GM23338 (cell line): ENCODE measurements at regions not wholly inside any gene's neighbourhood (a gene's known extent, or its start where the extent isn't known, plus 50 kb on each side); places are given as distances from the start of the nearest gene placed in this dataset.

ENCODE experiments used
- ATAC-seq: fragments of 200-7000 bp; cut with Tn5 transposase; 3 replicates; pipeline ENCODE4 v1.9.1; 2020
- DNase-seq: peaks from one replicate; pipeline ENCODE4 v3.0.0-alpha.2; 2015; ENCODE audit warnings: low spot score
- H2AFZ ChIP-seq: fragments of 200-600 bp; sonication (generic); 2 replicates; pipeline ENCODE4 v1.8.0; 2016; ENCODE audit warnings: antibody characterized with exemption, mild to moderate bottlenecking, moderate library complexity
- H3F3A ChIP-seq: fragments of 200-600 bp; sonication (generic); replicated peaks from 2 replicates; pipeline ENCODE4 v1.8.0; 2017; ENCODE audit warnings: antibody characterized with exemption, mixed run types, low read depth
- H3K27ac ChIP-seq: fragments of 200-600 bp; sonication (generic); 2 replicates; pipeline ENCODE4 v1.6.1; 2016; ENCODE audit warnings: low read depth
- H3K27me3 ChIP-seq: fragments of 200-600 bp; sonication (generic); 2 replicates; pipeline ENCODE4 v1.8.0; 2016; ENCODE audit warnings: mild to moderate bottlenecking, mixed run types, moderate library complexity; ENCODE audit not compliant: insufficient read depth
- H3K36me3 ChIP-seq: fragments of 200-600 bp; sonication (generic); 2 replicates; pipeline ENCODE4 v1.8.0; 2016; ENCODE audit warnings: mild to moderate bottlenecking; ENCODE audit not compliant: insufficient read depth
- H3K4me1 ChIP-seq: fragments of 200-600 bp; sonication (generic); 2 replicates; pipeline ENCODE4 v1.8.0; 2016; ENCODE audit warnings: mild to moderate bottlenecking, moderate library complexity; ENCODE audit not compliant: insufficient read depth
- H3K4me2 ChIP-seq: fragments of 200-600 bp; sonication (generic); 2 replicates; pipeline ENCODE4 v1.7.1; 2017; ENCODE audit warnings: mixed run types
- H3K4me3 ChIP-seq: fragments of 200-600 bp; sonication (generic); 2 replicates; pipeline ENCODE4 v1.6.1; 2016; ENCODE audit warnings: mixed run types
- H3K79me2 ChIP-seq: fragments of 200-600 bp; sonication (generic); replicated peaks from 2 replicates; pipeline ENCODE4 v1.8.0; 2017; ENCODE audit warnings: mild to moderate bottlenecking; ENCODE audit not compliant: insufficient read depth
- H3K9me2 ChIP-seq: fragments of 200-600 bp; sonication (generic); 2 replicates; pipeline ENCODE4 v1.8.0; 2017; ENCODE audit not compliant: insufficient read depth
- H4K20me1 ChIP-seq: fragments of 200-600 bp; sonication (generic); replicated peaks from 2 replicates; pipeline ENCODE4 v1.8.0; 2017; ENCODE audit warnings: mild to moderate bottlenecking; ENCODE audit not compliant: insufficient read depth
- H3K27ac Mint-ChIP-seq: 2 replicates; pipeline ENCODE4 v1.8.0; 2020; ENCODE audit warnings: inconsistent platforms, mild to moderate bottlenecking, moderate library complexity, mixed read lengths
- H3K27me3 Mint-ChIP-seq: 3 replicates; pipeline ENCODE4 v1.8.0; 2022; ENCODE audit warnings: low read depth, mild to moderate bottlenecking, moderate library complexity, mixed read lengths, inconsistent platforms; ENCODE audit not compliant: insufficient read depth, poor library complexity
- H3K36me3 Mint-ChIP-seq: 3 replicates; pipeline ENCODE4 v1.8.0; 2021; ENCODE audit warnings: low read depth, mild to moderate bottlenecking, inconsistent platforms, moderate library complexity, mixed read lengths
- H3K4me1 Mint-ChIP-seq: 3 replicates; pipeline ENCODE4 v1.8.0; 2020; ENCODE audit warnings: mild to moderate bottlenecking, inconsistent platforms, mixed read lengths
- H3K4me3 Mint-ChIP-seq: 3 replicates; pipeline ENCODE4 v1.8.0; 2021; ENCODE audit warnings: moderate library complexity, mild to moderate bottlenecking, inconsistent platforms, mixed read lengths
- H3K9me3 Mint-ChIP-seq: 3 replicates; pipeline ENCODE4 v1.8.0; 2020; ENCODE audit warnings: moderate library complexity, mild to moderate bottlenecking, inconsistent platforms, mixed read lengths
- CREB1 ChIP-seq: fragments of 250-450 bp; sonication (Bioruptor Pico); IDR thresholded peaks from 2 replicates; pipeline ENCODE4 v1.5.0; 2020; ENCODE audit warnings: low read depth, mild to moderate bottlenecking, moderate library complexity
- EZH2 ChIP-seq: fragments of 200-600 bp; sonication (generic); IDR thresholded peaks from one replicate; pipeline ENCODE4 v1.8.0; 2017; ENCODE audit warnings: antibody characterized with exemption, mild to moderate bottlenecking, low read depth; ENCODE audit not compliant: unreplicated experiment
- EZH2phosphoT487 ChIP-seq: fragments of 200-600 bp; sonication (generic); IDR thresholded peaks from one replicate; pipeline ENCODE4 v1.8.1; 2018; ENCODE audit warnings: antibody characterized with exemption; ENCODE audit not compliant: unreplicated experiment
- JUNB ChIP-seq: IDR thresholded peaks from one replicate; pipeline ENCODE4 v1.6.1; 2016; ENCODE audit warnings: antibody characterized with exemption; ENCODE audit not compliant: unreplicated experiment
- NANOG ChIP-seq: IDR thresholded peaks from 2 replicates; pipeline ENCODE4 v1.6.1; 2016; ENCODE audit warnings: antibody characterized with exemption, borderline replicate concordance
- POLR2AphosphoS5 ChIP-seq: IDR thresholded peaks from 2 replicates; pipeline ENCODE4 v1.6.1; 2016; ENCODE audit warnings: antibody characterized with exemption, low read depth
- STAT1 ChIP-seq: IDR thresholded peaks from one replicate; pipeline ENCODE4 v1.6.1; 2016; ENCODE audit warnings: antibody characterized with exemption; ENCODE audit not compliant: unreplicated experiment
- ZNF114 ChIP-seq: fragments of 250-450 bp; sonication (Bioruptor Pico); IDR thresholded peaks from 2 replicates; pipeline ENCODE4 v1.5.0; 2020; ENCODE audit warnings: mild to moderate bottlenecking, moderate library complexity
- ZNF331 ChIP-seq: fragments of 250-450 bp; sonication (Bioruptor Pico); IDR thresholded peaks from 2 replicates; pipeline ENCODE4 v1.5.0; 2020; ENCODE audit warnings: low read depth, mild to moderate bottlenecking, moderate library complexity
- TF ChIP-seq, protein P1 (sequence below): fragments of 250-450 bp; sonication (Bioruptor Pico); IDR thresholded peaks from 2 replicates; pipeline ENCODE4 v1.5.0; 2020; ENCODE audit warnings: mild to moderate bottlenecking, moderate library complexity
- TF ChIP-seq, protein P2 (sequence below): IDR thresholded peaks from 2 replicates; pipeline ENCODE4 v1.6.1; 2016; ENCODE audit warnings: antibody characterized with exemption
- TF ChIP-seq, protein P3 (sequence below): IDR thresholded peaks from one replicate; pipeline ENCODE4 v1.6.1; 2018; ENCODE audit warnings: antibody characterized with exemption; ENCODE audit not compliant: unreplicated experiment
- TF ChIP-seq, protein P4 (sequence below), 2 experiments: fragments of 200-600 bp in 1 of 2; sonication (generic) in 1 of 2; conservative IDR thresholded peaks; 2 replicates each; pipeline versions ENCODE4 v1.5.1 to v1.6.1; 2016 to 2017; ENCODE audit warnings: antibody characterized with exemption in 2 of 2, low read depth in 2 of 2, mild to moderate bottlenecking in 2 of 2, moderate library complexity in 1 of 2

DNA sequence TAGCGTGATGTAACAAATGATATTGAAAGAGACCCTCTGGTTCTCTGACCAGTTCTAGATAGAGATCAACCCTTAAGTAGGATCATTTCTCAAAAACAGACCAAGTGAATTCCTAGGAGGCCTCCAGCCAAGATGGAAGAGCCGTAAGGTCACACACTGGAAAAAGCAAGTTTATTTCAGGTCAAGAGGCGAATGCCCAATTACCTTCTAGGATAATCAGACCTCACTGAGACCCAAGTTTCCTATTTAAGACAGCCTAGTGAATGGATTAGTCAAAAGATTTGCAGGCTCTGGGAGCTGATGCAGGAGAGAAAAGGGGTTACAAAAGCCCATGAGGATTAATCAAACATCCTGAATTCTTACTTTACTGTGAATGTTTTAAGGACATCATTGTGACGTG, 486.1 kb upstream of the NRP1 start:
- no peak for ATAC-seq
- H3K4me3 Mint-ChIP-seq: no peak overlapping the region
- peaks cover 6% of the 10 kb centered on the region for H3K27me3 Mint-ChIP-seq
- no peaks in the 10 kb centered on the region for H3K79me2 ChIP-seq
- H3K36me3 ChIP-seq: no peaks in the 10 kb centered on the region
- H3K27ac Mint-ChIP-seq: no peak overlapping the region; the same call in 1 of the 2 replicates
- no peaks in the 10 kb centered on the region for H3K27me3 ChIP-seq
- H3K27ac ChIP-seq: no peak overlapping the region
- no peak overlapping the region for H3K4me3 ChIP-seq
- H4K20me1 ChIP-seq: no peaks in the 10 kb centered on the region
- peaks cover 8% of the 10 kb centered on the region; the same call in 1 of the 2 replicates for H3K4me1 ChIP-seq
- H3K4me2 ChIP-seq: no peak overlapping the region
- peaks cover 10% of the 10 kb centered on the region; the same call in 2 of the 3 replicates for H3K4me1 Mint-ChIP-seq
- TF ChIP-seq ZNF331 (CRISPR knock-in tag) (no peak), JUNB (no peak), STAT1 (no peak), POLR2AphosphoS5 (no peak), EZH2 (no peak), ZNF114 (CRISPR knock-in tag) (no peak), EZH2phosphoT487 (no peak), NANOG (no peak), CREB1 (no peak)
- TF ChIP-seq, protein P1, sequence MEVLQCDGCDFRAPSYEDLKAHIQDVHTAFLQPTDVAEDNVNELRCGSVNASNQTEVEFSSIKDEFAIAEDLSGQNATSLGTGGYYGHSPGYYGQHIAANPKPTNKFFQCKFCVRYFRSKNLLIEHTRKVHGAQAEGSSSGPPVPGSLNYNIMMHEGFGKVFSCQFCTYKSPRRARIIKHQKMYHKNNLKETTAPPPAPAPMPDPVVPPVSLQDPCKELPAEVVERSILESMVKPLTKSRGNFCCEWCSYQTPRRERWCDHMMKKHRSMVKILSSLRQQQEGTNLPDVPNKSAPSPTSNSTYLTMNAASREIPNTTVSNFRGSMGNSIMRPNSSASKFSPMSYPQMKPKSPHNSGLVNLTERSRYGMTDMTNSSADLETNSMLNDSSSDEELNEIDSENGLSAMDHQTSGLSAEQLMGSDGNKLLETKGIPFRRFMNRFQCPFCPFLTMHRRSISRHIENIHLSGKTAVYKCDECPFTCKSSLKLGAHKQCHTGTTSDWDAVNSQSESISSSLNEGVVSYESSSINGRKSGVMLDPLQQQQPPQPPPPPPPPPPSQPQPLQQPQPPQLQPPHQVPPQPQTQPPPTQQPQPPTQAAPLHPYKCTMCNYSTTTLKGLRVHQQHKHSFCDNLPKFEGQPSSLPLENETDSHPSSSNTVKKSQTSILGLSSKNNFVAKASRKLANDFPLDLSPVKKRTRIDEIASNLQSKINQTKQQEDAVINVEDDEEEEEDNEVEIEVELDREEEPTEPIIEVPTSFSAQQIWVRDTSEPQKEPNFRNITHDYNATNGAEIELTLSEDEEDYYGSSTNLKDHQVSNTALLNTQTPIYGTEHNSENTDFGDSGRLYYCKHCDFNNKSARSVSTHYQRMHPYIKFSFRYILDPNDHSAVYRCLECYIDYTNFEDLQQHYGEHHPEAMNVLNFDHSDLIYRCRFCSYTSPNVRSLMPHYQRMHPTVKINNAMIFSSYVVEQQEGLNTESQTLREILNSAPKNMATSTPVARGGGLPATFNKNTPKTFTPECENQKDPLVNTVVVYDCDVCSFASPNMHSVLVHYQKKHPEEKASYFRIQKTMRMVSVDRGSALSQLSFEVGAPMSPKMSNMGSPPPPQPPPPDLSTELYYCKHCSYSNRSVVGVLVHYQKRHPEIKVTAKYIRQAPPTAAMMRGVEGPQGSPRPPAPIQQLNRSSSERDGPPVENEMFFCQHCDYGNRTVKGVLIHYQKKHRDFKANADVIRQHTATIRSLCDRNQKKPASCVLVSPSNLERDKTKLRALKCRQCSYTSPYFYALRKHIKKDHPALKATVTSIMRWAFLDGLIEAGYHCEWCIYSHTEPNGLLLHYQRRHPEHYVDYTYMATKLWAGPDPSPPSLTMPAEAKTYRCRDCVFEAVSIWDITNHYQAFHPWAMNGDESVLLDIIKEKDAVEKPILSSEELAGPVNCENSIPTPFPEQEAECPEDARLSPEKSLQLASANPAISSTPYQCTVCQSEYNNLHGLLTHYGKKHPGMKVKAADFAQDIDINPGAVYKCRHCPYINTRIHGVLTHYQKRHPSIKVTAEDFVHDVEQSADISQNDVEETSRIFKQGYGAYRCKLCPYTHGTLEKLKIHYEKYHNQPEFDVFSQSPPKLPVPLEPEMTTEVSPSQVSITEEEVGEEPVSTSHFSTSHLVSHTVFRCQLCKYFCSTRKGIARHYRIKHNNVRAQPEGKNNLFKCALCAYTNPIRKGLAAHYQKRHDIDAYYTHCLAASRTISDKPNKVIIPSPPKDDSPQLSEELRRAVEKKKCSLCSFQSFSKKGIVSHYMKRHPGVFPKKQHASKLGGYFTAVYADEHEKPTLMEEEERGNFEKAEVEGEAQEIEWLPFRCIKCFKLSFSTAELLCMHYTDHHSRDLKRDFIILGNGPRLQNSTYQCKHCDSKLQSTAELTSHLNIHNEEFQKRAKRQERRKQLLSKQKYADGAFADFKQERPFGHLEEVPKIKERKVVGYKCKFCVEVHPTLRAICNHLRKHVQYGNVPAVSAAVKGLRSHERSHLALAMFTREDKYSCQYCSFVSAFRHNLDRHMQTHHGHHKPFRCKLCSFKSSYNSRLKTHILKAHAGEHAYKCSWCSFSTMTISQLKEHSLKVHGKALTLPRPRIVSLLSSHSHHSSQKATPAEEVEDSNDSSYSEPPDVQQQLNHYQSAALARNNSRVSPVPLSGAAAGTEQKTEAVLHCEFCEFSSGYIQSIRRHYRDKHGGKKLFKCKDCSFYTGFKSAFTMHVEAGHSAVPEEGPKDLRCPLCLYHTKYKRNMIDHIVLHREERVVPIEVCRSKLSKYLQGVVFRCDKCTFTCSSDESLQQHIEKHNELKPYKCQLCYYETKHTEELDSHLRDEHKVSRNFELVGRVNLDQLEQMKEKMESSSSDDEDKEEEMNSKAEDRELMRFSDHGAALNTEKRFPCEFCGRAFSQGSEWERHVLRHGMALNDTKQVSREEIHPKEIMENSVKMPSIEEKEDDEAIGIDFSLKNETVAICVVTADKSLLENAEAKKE (CRISPR knock-in tag): no peak
- TF ChIP-seq, protein P2, sequence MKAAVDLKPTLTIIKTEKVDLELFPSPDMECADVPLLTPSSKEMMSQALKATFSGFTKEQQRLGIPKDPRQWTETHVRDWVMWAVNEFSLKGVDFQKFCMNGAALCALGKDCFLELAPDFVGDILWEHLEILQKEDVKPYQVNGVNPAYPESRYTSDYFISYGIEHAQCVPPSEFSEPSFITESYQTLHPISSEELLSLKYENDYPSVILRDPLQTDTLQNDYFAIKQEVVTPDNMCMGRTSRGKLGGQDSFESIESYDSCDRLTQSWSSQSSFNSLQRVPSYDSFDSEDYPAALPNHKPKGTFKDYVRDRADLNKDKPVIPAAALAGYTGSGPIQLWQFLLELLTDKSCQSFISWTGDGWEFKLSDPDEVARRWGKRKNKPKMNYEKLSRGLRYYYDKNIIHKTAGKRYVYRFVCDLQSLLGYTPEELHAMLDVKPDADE: no peak
- TF ChIP-seq, protein P3, sequence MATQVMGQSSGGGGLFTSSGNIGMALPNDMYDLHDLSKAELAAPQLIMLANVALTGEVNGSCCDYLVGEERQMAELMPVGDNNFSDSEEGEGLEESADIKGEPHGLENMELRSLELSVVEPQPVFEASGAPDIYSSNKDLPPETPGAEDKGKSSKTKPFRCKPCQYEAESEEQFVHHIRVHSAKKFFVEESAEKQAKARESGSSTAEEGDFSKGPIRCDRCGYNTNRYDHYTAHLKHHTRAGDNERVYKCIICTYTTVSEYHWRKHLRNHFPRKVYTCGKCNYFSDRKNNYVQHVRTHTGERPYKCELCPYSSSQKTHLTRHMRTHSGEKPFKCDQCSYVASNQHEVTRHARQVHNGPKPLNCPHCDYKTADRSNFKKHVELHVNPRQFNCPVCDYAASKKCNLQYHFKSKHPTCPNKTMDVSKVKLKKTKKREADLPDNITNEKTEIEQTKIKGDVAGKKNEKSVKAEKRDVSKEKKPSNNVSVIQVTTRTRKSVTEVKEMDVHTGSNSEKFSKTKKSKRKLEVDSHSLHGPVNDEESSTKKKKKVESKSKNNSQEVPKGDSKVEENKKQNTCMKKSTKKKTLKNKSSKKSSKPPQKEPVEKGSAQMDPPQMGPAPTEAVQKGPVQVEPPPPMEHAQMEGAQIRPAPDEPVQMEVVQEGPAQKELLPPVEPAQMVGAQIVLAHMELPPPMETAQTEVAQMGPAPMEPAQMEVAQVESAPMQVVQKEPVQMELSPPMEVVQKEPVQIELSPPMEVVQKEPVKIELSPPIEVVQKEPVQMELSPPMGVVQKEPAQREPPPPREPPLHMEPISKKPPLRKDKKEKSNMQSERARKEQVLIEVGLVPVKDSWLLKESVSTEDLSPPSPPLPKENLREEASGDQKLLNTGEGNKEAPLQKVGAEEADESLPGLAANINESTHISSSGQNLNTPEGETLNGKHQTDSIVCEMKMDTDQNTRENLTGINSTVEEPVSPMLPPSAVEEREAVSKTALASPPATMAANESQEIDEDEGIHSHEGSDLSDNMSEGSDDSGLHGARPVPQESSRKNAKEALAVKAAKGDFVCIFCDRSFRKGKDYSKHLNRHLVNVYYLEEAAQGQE: no peak
- TF ChIP-seq, protein P4, sequence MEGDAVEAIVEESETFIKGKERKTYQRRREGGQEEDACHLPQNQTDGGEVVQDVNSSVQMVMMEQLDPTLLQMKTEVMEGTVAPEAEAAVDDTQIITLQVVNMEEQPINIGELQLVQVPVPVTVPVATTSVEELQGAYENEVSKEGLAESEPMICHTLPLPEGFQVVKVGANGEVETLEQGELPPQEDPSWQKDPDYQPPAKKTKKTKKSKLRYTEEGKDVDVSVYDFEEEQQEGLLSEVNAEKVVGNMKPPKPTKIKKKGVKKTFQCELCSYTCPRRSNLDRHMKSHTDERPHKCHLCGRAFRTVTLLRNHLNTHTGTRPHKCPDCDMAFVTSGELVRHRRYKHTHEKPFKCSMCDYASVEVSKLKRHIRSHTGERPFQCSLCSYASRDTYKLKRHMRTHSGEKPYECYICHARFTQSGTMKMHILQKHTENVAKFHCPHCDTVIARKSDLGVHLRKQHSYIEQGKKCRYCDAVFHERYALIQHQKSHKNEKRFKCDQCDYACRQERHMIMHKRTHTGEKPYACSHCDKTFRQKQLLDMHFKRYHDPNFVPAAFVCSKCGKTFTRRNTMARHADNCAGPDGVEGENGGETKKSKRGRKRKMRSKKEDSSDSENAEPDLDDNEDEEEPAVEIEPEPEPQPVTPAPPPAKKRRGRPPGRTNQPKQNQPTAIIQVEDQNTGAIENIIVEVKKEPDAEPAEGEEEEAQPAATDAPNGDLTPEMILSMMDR (conservative IDR thresholded peaks at IDR 0.05; ENCODE audit: low read depth in 2 of 2): no peak
- H3F3A ChIP-seq: no peaks in the 10 kb centered on the region
- no peak for DNase-seq
- H3K36me3 Mint-ChIP-seq: no peaks in the 10 kb centered on the region
- H3K9me2 ChIP-seq: 0 out of 2 replicates have a peak, but pooled peaks cover 8% of the 10 kb centered on the region
- H3K9me3 Mint-ChIP-seq: no peaks in the 10 kb centered on the region
- H2AFZ ChIP-seq: peak overlapping the region; percentile 63
